ENCODE measurements at regions not wholly inside any gene's neighbourhood (a gene's known extent, or its start where the extent isn't known, plus 50 kb on each side); places are given as distances from the start of the nearest gene placed in this dataset.

DNA sequence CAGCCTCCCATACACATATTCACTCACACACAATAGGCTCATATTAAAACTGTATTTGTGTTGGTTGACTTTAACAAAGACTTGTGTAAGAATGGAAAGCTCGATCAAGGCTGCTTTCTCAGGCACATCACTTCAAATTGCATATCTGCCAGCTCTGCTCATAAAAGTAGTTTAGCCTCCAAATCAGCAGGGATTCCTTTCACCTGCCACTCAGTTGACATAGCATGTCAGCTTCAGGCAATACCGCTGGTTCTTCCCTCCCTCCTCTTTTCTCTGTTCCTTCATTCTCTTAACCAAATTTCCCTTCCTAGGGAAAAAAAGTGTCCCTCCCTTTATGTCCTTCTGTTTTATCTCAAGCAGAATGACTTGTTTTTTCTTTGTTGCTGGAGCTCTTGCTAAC lies 450.4 kb upstream of the LARGE1 start:
- no peak for TF ChIP-seq ESRRA (CRISPR knock-in tag; IDR thresholded peaks at IDR 0.05; ENCODE audit: borderline replicate concordance)
- TF ChIP-seq CREM (CRISPR knock-in tag; IDR thresholded peaks at IDR 0.05) = no peak
- no peak for TF ChIP-seq ZNF396 (CRISPR knock-in tag; IDR thresholded peaks at IDR 0.05; ENCODE audit: borderline replicate concordance)
- TF ChIP-seq, protein P1, sequence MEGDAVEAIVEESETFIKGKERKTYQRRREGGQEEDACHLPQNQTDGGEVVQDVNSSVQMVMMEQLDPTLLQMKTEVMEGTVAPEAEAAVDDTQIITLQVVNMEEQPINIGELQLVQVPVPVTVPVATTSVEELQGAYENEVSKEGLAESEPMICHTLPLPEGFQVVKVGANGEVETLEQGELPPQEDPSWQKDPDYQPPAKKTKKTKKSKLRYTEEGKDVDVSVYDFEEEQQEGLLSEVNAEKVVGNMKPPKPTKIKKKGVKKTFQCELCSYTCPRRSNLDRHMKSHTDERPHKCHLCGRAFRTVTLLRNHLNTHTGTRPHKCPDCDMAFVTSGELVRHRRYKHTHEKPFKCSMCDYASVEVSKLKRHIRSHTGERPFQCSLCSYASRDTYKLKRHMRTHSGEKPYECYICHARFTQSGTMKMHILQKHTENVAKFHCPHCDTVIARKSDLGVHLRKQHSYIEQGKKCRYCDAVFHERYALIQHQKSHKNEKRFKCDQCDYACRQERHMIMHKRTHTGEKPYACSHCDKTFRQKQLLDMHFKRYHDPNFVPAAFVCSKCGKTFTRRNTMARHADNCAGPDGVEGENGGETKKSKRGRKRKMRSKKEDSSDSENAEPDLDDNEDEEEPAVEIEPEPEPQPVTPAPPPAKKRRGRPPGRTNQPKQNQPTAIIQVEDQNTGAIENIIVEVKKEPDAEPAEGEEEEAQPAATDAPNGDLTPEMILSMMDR (IDR thresholded peaks at IDR 0.05) = no peak
- TF ChIP-seq GRHL2 (CRISPR knock-in tag; IDR thresholded peaks at IDR 0.05; ENCODE audit: insufficient replicate concordance, severe bottlenecking) = no peak
- TF ChIP-seq SP1 (CRISPR knock-in tag; conservative IDR thresholded peaks at IDR 0.05) = no peak

Data from WTC11 (cell line).